Naive thymus-derived CD8-positive, alpha-beta T cell (primary cell): ENCODE measurements at regions not wholly inside any gene's neighbourhood (a gene's known extent, or its start where the extent isn't known, plus 50 kb on each side); places are given as distances from the start of the nearest gene placed in this dataset.

ENCODE experiments used
- ATAC-seq, 2 donors: fragments of 150-1000 bp; cut with Tn5 transposase in 1 of 2; sonication (Bioruptor Pico), chemical (Tn5 transposase) in 1 of 2; 1 replicate in 1 of 2; 2 replicates in 1 of 2; pipeline ENCODE4 v1.10.0; 2021; ENCODE audit warnings: mild to moderate bottlenecking in 2 of 2, moderate library complexity in 2 of 2
- POLR2A ChIA-PET: fragments of 350-600 bp; sonication (Branson Sonifier 250); formaldehyde crosslinking; loops from one replicate; lab custom pipeline; 2021; ENCODE audit warnings: antibody characterized with exemption; lab: Charles Lee
- DNase-seq, 10 donors: peaks; one replicate each; pipeline versions ENCODE4 v3.0.0 to v3.0.0-alpha.2; 2020 to 2022
- H3K27ac Mint-ChIP-seq, 10 donors: one replicate each; pipeline ENCODE4 v1.8.0; 2020 to 2022; ENCODE audit warnings: mild to moderate bottlenecking in 10 of 10, mixed read lengths in 10 of 10, moderate library complexity in 4 of 10, inconsistent platforms in 1 of 10
- H3K27me3 Mint-ChIP-seq, 5 donors: one replicate each; pipeline ENCODE4 v1.8.0; 2021 to 2022; ENCODE audit warnings: mixed read lengths in 5 of 5
- H3K36me3 Mint-ChIP-seq, 3 donors: one replicate each; pipeline ENCODE4 v1.8.0; 2020 to 2022; ENCODE audit warnings: mixed read lengths in 3 of 3, mild to moderate bottlenecking in 2 of 3, inconsistent platforms in 1 of 3
- H3K4me1 Mint-ChIP-seq, 4 donors: one replicate each; pipeline ENCODE4 v1.8.0; 2021 to 2022; ENCODE audit warnings: mixed read lengths in 4 of 4
- H3K4me3 Mint-ChIP-seq, 10 donors: one replicate each; pipeline ENCODE4 v1.8.0; 2020 to 2022; ENCODE audit warnings: mild to moderate bottlenecking in 10 of 10, mixed read lengths in 10 of 10, moderate library complexity in 6 of 10, inconsistent platforms in 1 of 10
- H3K9me3 Mint-ChIP-seq, 9 donors: one replicate each; pipeline ENCODE4 v1.8.0; 2020 to 2022; ENCODE audit warnings: mixed read lengths in 9 of 9, mild to moderate bottlenecking in 3 of 9, inconsistent platforms in 1 of 9, moderate library complexity in 1 of 9

GRCh38 chr10:43962346-43963191, 313.9 kb upstream of the ZNF32 start:
- DNase-seq (no peak), ATAC-seq (no peak)
- POLR2A ChIA-PET, result no interaction called here
- no peak overlapping the region for H3K4me3 Mint-ChIP-seq
- H3K4me1 Mint-ChIP-seq, result peaks cover 5 to 15% (median 10%) of the 10 kb centered on the region in 4 donors
- H3K36me3 Mint-ChIP-seq, result no peaks in the 10 kb centered on the region
- H3K27ac Mint-ChIP-seq, result no peak overlapping the region
- no peaks in the 10 kb centered on the region for H3K9me3 Mint-ChIP-seq
- peaks cover 7 to 19% (median 17%) of the 10 kb centered on the region in 5 donors for H3K27me3 Mint-ChIP-seq

- Mint-ChIP-seq H3K27me3 (peaks cover 7 to 26% (median 24%) of the 10 kb centered on the region in 5 donors), H3K4me3 (no peak overlapping the region), H3K36me3 (no peaks in the 10 kb centered on the region), H3K4me1 (peaks cover 5 to 15% (median 10%) of the 10 kb centered on the region in 4 donors), H3K9me3 (no peaks in the 10 kb centered on the region), H3K27ac (no peak overlapping the region)
- DNase-seq (no peak), ATAC-seq (no peak)
- POLR2A ChIA-PET, result no interaction called here
Observed at GRCh38 chr10:43961523-43962345, 313.1 kb upstream of the ZNF32 start.

- Mint-ChIP-seq H3K4me3 (no peak overlapping the region), H3K4me1 (peaks cover 5 to 15% (median 10%) of the 10 kb centered on the region in 4 donors), H3K36me3 (no peaks in the 10 kb centered on the region), H3K9me3 (no peaks in the 10 kb centered on the region), H3K27ac (no peak overlapping the region), H3K27me3 (peaks cover 9 to 33% (median 23%) of the 10 kb centered on the region in 5 donors)
- no peak for ATAC-seq
- no peak for DNase-seq
- POLR2A ChIA-PET, result no interaction called here
Observed at GRCh38 chr10:43960981-43961380, 312.3 kb upstream of the ZNF32 start.

GRCh38 chr10:43960477-43960876, 311.8 kb upstream of the ZNF32 start:
- H3K27ac Mint-ChIP-seq, result no peak overlapping the region
- ATAC-seq, result no peak
- peaks cover 9 to 38% (median 20%) of the 10 kb centered on the region in 5 donors for H3K27me3 Mint-ChIP-seq
- H3K9me3 Mint-ChIP-seq, result no peaks in the 10 kb centered on the region
- no peak for DNase-seq
- POLR2A ChIA-PET, result no interaction called here
- no peaks in the 10 kb centered on the region for H3K36me3 Mint-ChIP-seq
- peaks cover 5 to 12% (median 8%) of the 10 kb centered on the region in 4 donors for H3K4me1 Mint-ChIP-seq
- no peak overlapping the region for H3K4me3 Mint-ChIP-seq

GRCh38 chr10:43960135-43960415, 311.4 kb upstream of the ZNF32 start:
- Mint-ChIP-seq H3K36me3 (no peaks in the 10 kb centered on the region), H3K9me3 (no peaks in the 10 kb centered on the region), H3K27ac (no peak overlapping the region), H3K27me3 (peaks cover 9 to 40% (median 20%) of the 10 kb centered on the region in 5 donors), H3K4me3 (no peak overlapping the region), H3K4me1 (peaks cover 2 to 9% (median 5%) of the 10 kb centered on the region in 4 donors)
- DNase-seq, result no peak
- POLR2A ChIA-PET, result no interaction called here
- ATAC-seq, result no peak

- Mint-ChIP-seq H3K4me1 (peaks cover 0 to 3% (median 3%) of the 10 kb centered on the region in 4 donors), H3K27me3 (peaks cover 8 to 37% (median 23%) of the 10 kb centered on the region in 5 donors), H3K27ac (no peak overlapping the region), H3K9me3 (no peaks in the 10 kb centered on the region), H3K4me3 (no peak overlapping the region), H3K36me3 (no peaks in the 10 kb centered on the region)
- POLR2A ChIA-PET, result no interaction called here
- DNase-seq, result no peak
- no peak for ATAC-seq
Observed at GRCh38 chr10:43959364-43960134, 310.9 kb upstream of the ZNF32 start.

GRCh38 chr10:43958964-43959363, 310.3 kb upstream of the ZNF32 start:
- H3K9me3 Mint-ChIP-seq, result no peaks in the 10 kb centered on the region
- DNase-seq, result no peak
- no peak overlapping the region for H3K4me3 Mint-ChIP-seq
- POLR2A ChIA-PET, result no interaction called here
- H3K36me3 Mint-ChIP-seq, result no peaks in the 10 kb centered on the region
- peaks cover 7 to 37% (median 21%) of the 10 kb centered on the region in 5 donors for H3K27me3 Mint-ChIP-seq
- peaks cover 0 to 2% (median 0%) of the 10 kb centered on the region in 4 donors for H3K4me1 Mint-ChIP-seq
- ATAC-seq, result no peak
- H3K27ac Mint-ChIP-seq, result peak overlapping the region in 1 of 10 donors; percentile 19

GRCh38 chr10:43958071-43958432, 309.4 kb upstream of the ZNF32 start:
- peaks cover 0 to 2% (median 0%) of the 10 kb centered on the region in 4 donors for H3K4me1 Mint-ChIP-seq
- POLR2A ChIA-PET, result no interaction called here

GRCh38 chr10:43957267-43958070, 308.8 kb upstream of the ZNF32 start:
- POLR2A ChIA-PET, result no interaction called here

More at GRCh38 chr10:43958071-43958432, 309.4 kb upstream of the ZNF32 start:
- no peak for DNase-seq
- Mint-ChIP-seq H3K4me3 (no peak overlapping the region), H3K27ac (no peak overlapping the region), H3K36me3 (no peaks in the 10 kb centered on the region), H3K27me3 (peaks cover 10 to 43% (median 18%) of the 10 kb centered on the region in 5 donors), H3K9me3 (peaks cover 0 to 4% (median under 1%) of the 10 kb centered on the region in 9 donors)
- ATAC-seq, result no peak

GRCh38 chr10:43955978-43956377, 307.3 kb upstream of the ZNF32 start:
- ATAC-seq (no peak), DNase-seq (no peak)
- H3K27ac Mint-ChIP-seq, result no peak overlapping the region
- peaks cover 0 to 9% (median 2%) of the 10 kb centered on the region in 9 donors for H3K9me3 Mint-ChIP-seq
- peaks cover 12 to 48% (median 22%) of the 10 kb centered on the region in 5 donors for H3K27me3 Mint-ChIP-seq
- POLR2A ChIA-PET, result no interaction called here
- no peaks in the 10 kb centered on the region for H3K36me3 Mint-ChIP-seq
- peaks cover 0 to 2% (median 0%) of the 10 kb centered on the region in 4 donors for H3K4me1 Mint-ChIP-seq
- H3K4me3 Mint-ChIP-seq, result no peak overlapping the region

More at GRCh38 chr10:43957267-43958070, 308.8 kb upstream of the ZNF32 start:
- ATAC-seq (no peak), DNase-seq (no peak)
- Mint-ChIP-seq H3K27ac (no peak overlapping the region), H3K4me1 (peaks cover 0 to 2% (median 0%) of the 10 kb centered on the region in 4 donors), H3K27me3 (peaks cover 14 to 48% (median 22%) of the 10 kb centered on the region in 5 donors), H3K9me3 (peaks cover 0 to 9% (median 2%) of the 10 kb centered on the region in 9 donors), H3K4me3 (no peak overlapping the region), H3K36me3 (no peaks in the 10 kb centered on the region)

GRCh38 chr10:43955002-43955596, 306.4 kb upstream of the ZNF32 start:
- H3K9me3 Mint-ChIP-seq, result peaks cover 0 to 16% (median 6%) of the 10 kb centered on the region in 9 donors
- H3K27me3 Mint-ChIP-seq, result peaks cover 12 to 48% (median 22%) of the 10 kb centered on the region in 5 donors
- DNase-seq (no peak), ATAC-seq (no peak)
- no peak overlapping the region for H3K27ac Mint-ChIP-seq
- POLR2A ChIA-PET, result no interaction called here
- H3K36me3 Mint-ChIP-seq, result no peaks in the 10 kb centered on the region
- no peak overlapping the region for H3K4me3 Mint-ChIP-seq
- H3K4me1 Mint-ChIP-seq, result peaks cover 0 to 2% (median 0%) of the 10 kb centered on the region in 4 donors
